CD4-positive, alpha-beta T cell treated with Interleukin-17A for 1 hour (primary cell): ENCODE measurements at regions not wholly inside any gene's neighbourhood (a gene's known extent, or its start where the extent isn't known, plus 50 kb on each side); places are given as distances from the start of the nearest gene placed in this dataset.

Source experiments
- DNase-seq: peaks from one replicate; pipeline ENCODE4 v3.0.0-alpha.2; 2020

GRCh38 chr13:73268306-73268705 lies 209.5 kb downstream of the KLF5 start:
- DNase-seq = no peak

- DNase-seq = no peak
Observed at GRCh38 chr13:73266640-73267180, 207.9 kb downstream of the KLF5 start.

GRCh38 chr13:73262862-73263627 lies 204.2 kb downstream of the KLF5 start:
- DNase-seq = no peak

GRCh38 chr13:73261739-73262216 lies 203.0 kb downstream of the KLF5 start:
- no peak for DNase-seq

GRCh38 chr13:73259061-73260017 lies 200.5 kb downstream of the KLF5 start:
- no peak for DNase-seq

- DNase-seq = no peak
Observed at GRCh38 chr13:73258406-73258805, 199.6 kb downstream of the KLF5 start.

- DNase-seq = no peak
Observed at GRCh38 chr13:73254827-73255226, 196.0 kb downstream of the KLF5 start.

- DNase-seq = no peak
Observed at GRCh38 chr13:73251626-73252265, 192.9 kb downstream of the KLF5 start.

GRCh38 chr13:73250061-73250460 lies 191.3 kb downstream of the KLF5 start:
- DNase-seq = no peak

- DNase-seq = no peak
Observed at GRCh38 chr13:73248711-73249580, 190.1 kb downstream of the KLF5 start.

- no peak for DNase-seq
Observed at GRCh38 chr13:73248154-73248553, 189.3 kb downstream of the KLF5 start.

- DNase-seq = no peak
Observed at GRCh38 chr13:73245246-73245645, 186.4 kb downstream of the KLF5 start.

- DNase-seq = no peak
Observed at GRCh38 chr13:73244467-73244866, 185.7 kb downstream of the KLF5 start.

- DNase-seq = no peak
Observed at GRCh38 chr13:73242515-73243015, 183.8 kb downstream of the KLF5 start.

- no peak for DNase-seq
Observed at GRCh38 chr13:73240193-73240592, 181.4 kb downstream of the KLF5 start.

- no peak for DNase-seq
Observed at GRCh38 chr13:73235385-73235784, 176.6 kb downstream of the KLF5 start.

- DNase-seq = no peak
Observed at GRCh38 chr13:73231471-73231870, 172.7 kb downstream of the KLF5 start.

- peak; percentile 28 for DNase-seq
Observed at GRCh38 chr13:73230716-73231115, 171.9 kb downstream of the KLF5 start.

GRCh38 chr13:73228546-73228945 lies 169.7 kb downstream of the KLF5 start:
- DNase-seq = peak; percentile 42

GRCh38 chr13:73225990-73226389 lies 167.2 kb downstream of the KLF5 start:
- no peak for DNase-seq

GRCh38 chr13:73224703-73225102 lies 165.9 kb downstream of the KLF5 start:
- peak; percentile 6 for DNase-seq

- DNase-seq = no peak
Observed at GRCh38 chr13:73223372-73223781, 164.6 kb downstream of the KLF5 start.
